ENCODE measurements at regions not wholly inside any gene's neighbourhood (a gene's known extent, or its start where the extent isn't known, plus 50 kb on each side); places are given as distances from the start of the nearest gene placed in this dataset.

DNA sequence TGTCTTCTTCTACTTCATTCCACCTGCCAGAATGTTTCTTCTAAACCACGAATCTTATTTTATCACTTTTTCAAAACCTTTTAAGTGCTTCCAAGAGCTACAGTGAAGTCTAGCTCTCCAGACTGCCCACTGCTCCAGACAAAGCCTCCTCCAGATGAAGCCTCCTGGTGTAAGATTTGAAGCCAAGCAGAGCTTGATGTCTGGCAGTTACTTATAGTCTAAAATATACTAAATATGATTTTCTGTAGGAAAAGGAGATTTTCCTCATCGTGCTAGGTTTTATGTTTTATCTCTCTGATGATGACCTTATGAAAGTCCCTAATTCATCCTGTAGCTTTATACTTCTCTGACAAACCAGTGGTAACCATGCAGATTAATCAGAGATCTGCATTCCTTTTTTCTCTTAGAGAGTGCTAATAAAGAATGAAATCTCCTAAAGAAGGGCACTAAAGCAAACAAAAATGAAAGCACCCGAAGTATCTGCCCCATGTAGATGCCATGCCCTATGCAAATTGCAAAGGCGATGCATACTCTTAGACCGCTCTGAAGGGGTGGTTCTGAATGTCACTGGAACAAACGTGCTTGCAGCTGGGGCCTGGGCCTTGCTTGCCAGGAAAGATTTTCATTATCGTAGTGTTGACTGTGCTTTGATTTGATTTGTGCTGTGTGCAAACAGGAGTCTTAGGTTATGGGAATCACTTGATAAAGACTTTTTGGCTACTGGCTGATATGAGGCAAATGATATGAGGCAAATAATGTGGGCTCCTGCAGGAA is 314.2 kb downstream of the PID1 start:
- ChIA-PET POLR2A (no interaction called here), CTCF (no interaction called here)
- H3K4me3 ChIP-seq (ENCODE audit: low read depth in 2 of 2, low read length in 2 of 2) = no peak overlapping the region
- in situ Hi-C loops (cut with HindIII; ENCODE audit: low pct_unique_long_range_greater_than_20kb, low sequenced_read_pairs) = no loop called here
- no peak for DNase-seq (ENCODE audit: low read depth, low spot score)
- H3K4me1 ChIP-seq (ENCODE audit: control insufficient read depth, insufficient read depth, low read length) = no peaks in the 10 kb centered on the region
- no peak for ATAC-seq
- H3K27ac ChIP-seq (ENCODE audit: low read length) = no peak overlapping the region
- no peaks in the 10 kb centered on the region for H3K27me3 ChIP-seq (ENCODE audit: control insufficient read depth, insufficient read depth, low read length)
- no peaks in the 10 kb centered on the region for H3K9me3 ChIP-seq (ENCODE audit: control insufficient read depth, insufficient read depth, low read depth, low read length)
- intact Hi-C loops (cut with micrococcal nuclease; ENCODE audit: unreplicated experiment) = no loop called here
- BruUV-seq (replicated peaks) = no TSS peak
- TF ChIP-seq SIN3A (IDR thresholded peaks at IDR 0.05; ENCODE audit: borderline replicate concordance, insufficient read depth, low read depth, low read length) (no peak), POLR2AphosphoS5 (IDR thresholded peaks at IDR 0.05; ENCODE audit: low read depth, low read length) (no peak), TCF7L2 (IDR thresholded peaks at IDR 0.05; ENCODE audit: low read depth, low read length) (no peak)
- TF ChIP-seq, protein P1, sequence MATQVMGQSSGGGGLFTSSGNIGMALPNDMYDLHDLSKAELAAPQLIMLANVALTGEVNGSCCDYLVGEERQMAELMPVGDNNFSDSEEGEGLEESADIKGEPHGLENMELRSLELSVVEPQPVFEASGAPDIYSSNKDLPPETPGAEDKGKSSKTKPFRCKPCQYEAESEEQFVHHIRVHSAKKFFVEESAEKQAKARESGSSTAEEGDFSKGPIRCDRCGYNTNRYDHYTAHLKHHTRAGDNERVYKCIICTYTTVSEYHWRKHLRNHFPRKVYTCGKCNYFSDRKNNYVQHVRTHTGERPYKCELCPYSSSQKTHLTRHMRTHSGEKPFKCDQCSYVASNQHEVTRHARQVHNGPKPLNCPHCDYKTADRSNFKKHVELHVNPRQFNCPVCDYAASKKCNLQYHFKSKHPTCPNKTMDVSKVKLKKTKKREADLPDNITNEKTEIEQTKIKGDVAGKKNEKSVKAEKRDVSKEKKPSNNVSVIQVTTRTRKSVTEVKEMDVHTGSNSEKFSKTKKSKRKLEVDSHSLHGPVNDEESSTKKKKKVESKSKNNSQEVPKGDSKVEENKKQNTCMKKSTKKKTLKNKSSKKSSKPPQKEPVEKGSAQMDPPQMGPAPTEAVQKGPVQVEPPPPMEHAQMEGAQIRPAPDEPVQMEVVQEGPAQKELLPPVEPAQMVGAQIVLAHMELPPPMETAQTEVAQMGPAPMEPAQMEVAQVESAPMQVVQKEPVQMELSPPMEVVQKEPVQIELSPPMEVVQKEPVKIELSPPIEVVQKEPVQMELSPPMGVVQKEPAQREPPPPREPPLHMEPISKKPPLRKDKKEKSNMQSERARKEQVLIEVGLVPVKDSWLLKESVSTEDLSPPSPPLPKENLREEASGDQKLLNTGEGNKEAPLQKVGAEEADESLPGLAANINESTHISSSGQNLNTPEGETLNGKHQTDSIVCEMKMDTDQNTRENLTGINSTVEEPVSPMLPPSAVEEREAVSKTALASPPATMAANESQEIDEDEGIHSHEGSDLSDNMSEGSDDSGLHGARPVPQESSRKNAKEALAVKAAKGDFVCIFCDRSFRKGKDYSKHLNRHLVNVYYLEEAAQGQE (IDR thresholded peaks at IDR 0.05; ENCODE audit: insufficient read depth in 1 of 2, low read depth in 2 of 2, low read length in 1 of 2) = no peak
- TF ChIP-seq, protein P2, sequence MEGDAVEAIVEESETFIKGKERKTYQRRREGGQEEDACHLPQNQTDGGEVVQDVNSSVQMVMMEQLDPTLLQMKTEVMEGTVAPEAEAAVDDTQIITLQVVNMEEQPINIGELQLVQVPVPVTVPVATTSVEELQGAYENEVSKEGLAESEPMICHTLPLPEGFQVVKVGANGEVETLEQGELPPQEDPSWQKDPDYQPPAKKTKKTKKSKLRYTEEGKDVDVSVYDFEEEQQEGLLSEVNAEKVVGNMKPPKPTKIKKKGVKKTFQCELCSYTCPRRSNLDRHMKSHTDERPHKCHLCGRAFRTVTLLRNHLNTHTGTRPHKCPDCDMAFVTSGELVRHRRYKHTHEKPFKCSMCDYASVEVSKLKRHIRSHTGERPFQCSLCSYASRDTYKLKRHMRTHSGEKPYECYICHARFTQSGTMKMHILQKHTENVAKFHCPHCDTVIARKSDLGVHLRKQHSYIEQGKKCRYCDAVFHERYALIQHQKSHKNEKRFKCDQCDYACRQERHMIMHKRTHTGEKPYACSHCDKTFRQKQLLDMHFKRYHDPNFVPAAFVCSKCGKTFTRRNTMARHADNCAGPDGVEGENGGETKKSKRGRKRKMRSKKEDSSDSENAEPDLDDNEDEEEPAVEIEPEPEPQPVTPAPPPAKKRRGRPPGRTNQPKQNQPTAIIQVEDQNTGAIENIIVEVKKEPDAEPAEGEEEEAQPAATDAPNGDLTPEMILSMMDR (IDR thresholded peaks at IDR 0.05) = no peak
- no peaks in the 10 kb centered on the region for H3K36me3 ChIP-seq (ENCODE audit: control insufficient read depth, insufficient read depth, low read length)

DNA sequence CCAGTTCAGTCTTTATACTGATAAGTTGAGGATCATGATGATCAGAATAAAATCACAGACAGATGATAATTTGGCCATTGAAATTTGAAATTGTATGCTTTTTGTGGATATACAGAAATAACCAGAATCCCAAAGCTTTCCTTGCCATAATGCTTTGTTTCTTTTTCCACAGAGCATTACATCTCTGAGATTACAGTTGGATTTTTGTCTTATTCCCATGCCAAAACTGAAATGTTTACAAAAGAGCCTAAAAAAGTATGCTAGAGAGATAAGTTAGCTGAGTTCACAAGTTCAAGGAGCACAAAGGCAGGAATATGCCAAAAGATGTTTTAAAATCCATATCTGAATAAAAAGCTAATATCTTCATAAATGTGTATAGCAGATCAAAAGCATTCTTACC is 321.3 kb downstream of the PID1 start:
- intact Hi-C loops (cut with micrococcal nuclease; ENCODE audit: unreplicated experiment) = no loop called here
- Histone ChIP-seq H3K27me3 (ENCODE audit: control insufficient read depth, insufficient read depth, low read length) (no peaks in the 10 kb centered on the region), H3K36me3 (ENCODE audit: control insufficient read depth, insufficient read depth, low read length) (no peaks in the 10 kb centered on the region), H3K9me3 (ENCODE audit: control insufficient read depth, insufficient read depth, low read depth, low read length) (no peaks in the 10 kb centered on the region), H3K27ac (ENCODE audit: low read length) (no peak overlapping the region), H3K4me3 (ENCODE audit: low read depth in 2 of 2, low read length in 2 of 2) (no peak overlapping the region), H3K4me1 (ENCODE audit: control insufficient read depth, insufficient read depth, low read length) (no peaks in the 10 kb centered on the region)
- TF ChIP-seq SIN3A (IDR thresholded peaks at IDR 0.05; ENCODE audit: borderline replicate concordance, insufficient read depth, low read depth, low read length) (no peak), TCF7L2 (IDR thresholded peaks at IDR 0.05; ENCODE audit: low read depth, low read length) (no peak), POLR2AphosphoS5 (IDR thresholded peaks at IDR 0.05; ENCODE audit: low read depth, low read length) (no peak)
- TF ChIP-seq, protein P2 (IDR thresholded peaks at IDR 0.05) = no peak
- TF ChIP-seq, protein P1 (IDR thresholded peaks at IDR 0.05; ENCODE audit: insufficient read depth in 1 of 2, low read depth in 2 of 2, low read length in 1 of 2) = no peak
- in situ Hi-C loops (cut with HindIII; ENCODE audit: low pct_unique_long_range_greater_than_20kb, low sequenced_read_pairs) = no loop called here
- DNase-seq (ENCODE audit: low read depth, low spot score) (no peak), ATAC-seq (no peak)
- CTCF ChIA-PET = no interaction called here
- POLR2A ChIA-PET = no interaction called here
- BruUV-seq (replicated peaks) = no TSS peak

All from Panc1 (cell line).